Transverse colon (tissue), 3 donors: ENCODE measurements at regions not wholly inside any gene's neighbourhood (a gene's known extent, or its start where the extent isn't known, plus 50 kb on each side); places are given as distances from the start of the nearest gene placed in this dataset.

ENCODE experiments used
- POLR2A ChIP-seq: fragments of 450-650 bp; IDR thresholded peaks from one replicate; pipeline ENCODE4 v1.6.1; 2016; ENCODE audit warnings: antibody characterized with exemption, mild to moderate bottlenecking, moderate library complexity
- POLR2AphosphoS5 ChIP-seq, 3 donors: sonication (generic); formaldehyde crosslinking; IDR thresholded peaks; one replicate each; pipeline ENCODE4 v1.6.1; 2016; ENCODE audit warnings: antibody characterized with exemption in 3 of 3

- TF ChIP-seq POLR2A, result no peak
- TF ChIP-seq POLR2AphosphoS5 (IDR thresholded peaks at IDR 0.05), result no peak
Observed at GRCh38 chr1:195243492-195243891, 1364.7 kb downstream of the KCNT2 start.
